Astrocyte (in vitro differentiated cells and primary cell): ENCODE measurements at regions not wholly inside any gene's neighbourhood (a gene's known extent, or its start where the extent isn't known, plus 50 kb on each side); places are given as distances from the start of the nearest gene placed in this dataset.

Experiments
- DNase-seq: peaks from one replicate; pipeline ENCODE4 v3.0.0-alpha.2; 2010; ENCODE audit warnings: low read depth
- FAIRE-seq: peaks from 2 replicates; lab custom pipeline; 2011; peaks lifted over from hg19 to GRCh38; lab: Jason Lieb, UNC
- H2AFZ ChIP-seq: 2 replicates; pipeline ENCODE4 v1.6.0; 2012; ENCODE audit warnings: low read depth, low read length, inconsistent platforms
- H3K27ac ChIP-seq: 2 replicates; pipeline ENCODE4 v1.5.1; 2011; ENCODE audit warnings: low read depth, low read length, inconsistent platforms
- H3K27me3 ChIP-seq: 2 replicates; pipeline ENCODE4 v1.6.0; 2011; ENCODE audit warnings: low read length, inconsistent platforms; ENCODE audit not compliant: insufficient read depth
- H3K36me3 ChIP-seq: 2 replicates; pipeline ENCODE4 v1.5.1; 2011; ENCODE audit warnings: low read length, inconsistent platforms; ENCODE audit not compliant: insufficient read depth
- H3K4me1 ChIP-seq: 2 replicates; pipeline ENCODE4 v1.5.1; 2011; ENCODE audit warnings: low read length, inconsistent platforms; ENCODE audit not compliant: insufficient read depth
- H3K4me2 ChIP-seq: 2 replicates; pipeline ENCODE4 v1.6.0; 2012; ENCODE audit warnings: low read length, inconsistent platforms
- H3K4me3 ChIP-seq: 2 replicates; pipeline ENCODE4 v1.5.1; 2011; ENCODE audit warnings: low read depth, mild to moderate bottlenecking, low read length, inconsistent platforms; ENCODE audit not compliant: insufficient read depth
- H3K79me2 ChIP-seq: 2 replicates; pipeline ENCODE4 v1.6.0; 2012; ENCODE audit warnings: mild to moderate bottlenecking, low read length, inconsistent platforms; ENCODE audit not compliant: insufficient read depth
- H3K9ac ChIP-seq: 2 replicates; pipeline ENCODE4 v1.6.0; 2012; ENCODE audit warnings: mild to moderate bottlenecking, low read length, inconsistent platforms
- H3K9me3 ChIP-seq: 2 replicates; pipeline ENCODE4 v1.5.1; 2012; ENCODE audit warnings: low read depth, mild to moderate bottlenecking, low read length, inconsistent platforms; ENCODE audit not compliant: insufficient read depth
- H4K20me1 ChIP-seq: 2 replicates; pipeline ENCODE4 v1.6.0; 2012; ENCODE audit warnings: low read length, inconsistent platforms; ENCODE audit not compliant: insufficient read depth
- H3K27ac Mint-ChIP-seq: one replicate; pipeline ENCODE4 v1.8.0; 2021; ENCODE audit warnings: mild to moderate bottlenecking, mixed read lengths; ENCODE audit not compliant: unreplicated experiment
- H3K27me3 Mint-ChIP-seq: one replicate; pipeline ENCODE4 v1.8.0; 2021; ENCODE audit warnings: low read depth, mixed read lengths; ENCODE audit not compliant: unreplicated experiment
- H3K36me3 Mint-ChIP-seq: one replicate; pipeline ENCODE4 v1.8.0; 2021; ENCODE audit warnings: low read depth, mixed read lengths; ENCODE audit not compliant: unreplicated experiment
- H3K4me1 Mint-ChIP-seq: one replicate; pipeline ENCODE4 v1.8.0; 2021; ENCODE audit warnings: low read depth, mixed read lengths; ENCODE audit not compliant: unreplicated experiment
- H3K4me3 Mint-ChIP-seq: one replicate; pipeline ENCODE4 v1.8.0; 2021; ENCODE audit warnings: mild to moderate bottlenecking, moderate library complexity, mixed read lengths; ENCODE audit not compliant: unreplicated experiment
- H3K9me3 Mint-ChIP-seq: one replicate; pipeline ENCODE4 v1.8.0; 2021; ENCODE audit warnings: mild to moderate bottlenecking, mixed read lengths; ENCODE audit not compliant: unreplicated experiment
- CTCF ChIP-seq: IDR thresholded peaks from 2 replicates; pipeline ENCODE4 v1.5.1; 2011; ENCODE audit warnings: low read depth, mild to moderate bottlenecking, inconsistent platforms, low read length, moderate library complexity; ENCODE audit not compliant: insufficient read depth
- EZH2 ChIP-seq: IDR thresholded peaks from 2 replicates; pipeline ENCODE4 v1.6.1; 2012; ENCODE audit warnings: mild to moderate bottlenecking, low read length, inconsistent platforms; ENCODE audit not compliant: insufficient read depth

GRCh38 chr9:25366906-25367305 lies 311.3 kb downstream of the TUSC1 start:
- Histone ChIP-seq H3K9ac (no peak overlapping the region), H3K4me2 (no peak overlapping the region), H3K79me2 (no peaks in the 10 kb centered on the region), H3K27me3 (no peaks in the 10 kb centered on the region), H3K4me3 (no peak overlapping the region), H3K4me1 (no peaks in the 10 kb centered on the region), H3K27ac (no peak overlapping the region), H2AFZ (no peak overlapping the region), H4K20me1 (no peaks in the 10 kb centered on the region), H3K9me3 (peaks cover 3% of the 10 kb centered on the region), H3K36me3 (no peaks in the 10 kb centered on the region)
- H3K27ac Mint-ChIP-seq = no peak overlapping the region
- no peaks in the 10 kb centered on the region for H3K36me3 Mint-ChIP-seq
- TF ChIP-seq CTCF = no peak
- no peak for TF ChIP-seq EZH2
- DNase-seq = no peak
- H3K4me3 Mint-ChIP-seq = no peak overlapping the region
- no peak for FAIRE-seq
- H3K9me3 Mint-ChIP-seq = peaks cover 2% of the 10 kb centered on the region
- H3K4me1 Mint-ChIP-seq = no peaks in the 10 kb centered on the region
- no peaks in the 10 kb centered on the region for H3K27me3 Mint-ChIP-seq

- no peak overlapping the region for H3K27ac Mint-ChIP-seq
- H3K9ac ChIP-seq = no peak overlapping the region
- H3K4me3 ChIP-seq = no peak overlapping the region
- H3K4me1 Mint-ChIP-seq = no peaks in the 10 kb centered on the region
- no peaks in the 10 kb centered on the region for H3K27me3 Mint-ChIP-seq
- no peak overlapping the region for H3K4me2 ChIP-seq
- no peak for TF ChIP-seq CTCF
- no peaks in the 10 kb centered on the region for H3K79me2 ChIP-seq
- FAIRE-seq = no peak
- H3K9me3 ChIP-seq = peaks cover 3% of the 10 kb centered on the region
- DNase-seq = no peak
- peaks cover 1% of the 10 kb centered on the region for H3K36me3 Mint-ChIP-seq
- H3K4me1 ChIP-seq = no peaks in the 10 kb centered on the region
- H4K20me1 ChIP-seq = no peaks in the 10 kb centered on the region
- H3K27ac ChIP-seq = no peak overlapping the region
- peaks cover 3% of the 10 kb centered on the region for H3K9me3 Mint-ChIP-seq
- no peak overlapping the region for H2AFZ ChIP-seq
- no peaks in the 10 kb centered on the region for H3K36me3 ChIP-seq
- no peaks in the 10 kb centered on the region for H3K27me3 ChIP-seq
- H3K4me3 Mint-ChIP-seq = no peak overlapping the region
Observed at GRCh38 chr9:25353783-25354182, 324.5 kb downstream of the TUSC1 start.

- Mint-ChIP-seq H3K4me3 (no peak overlapping the region), H3K9me3 (no peaks in the 10 kb centered on the region), H3K27me3 (no peaks in the 10 kb centered on the region), H3K36me3 (no peaks in the 10 kb centered on the region), H3K4me1 (no peaks in the 10 kb centered on the region), H3K27ac (no peak overlapping the region)
- H3K4me2 ChIP-seq = no peak overlapping the region
- no peak for TF ChIP-seq CTCF
- no peak for TF ChIP-seq EZH2
- FAIRE-seq = no peak
- H3K36me3 ChIP-seq = no peaks in the 10 kb centered on the region
- no peaks in the 10 kb centered on the region for H3K27me3 ChIP-seq
- no peak overlapping the region for H3K9ac ChIP-seq
- no peaks in the 10 kb centered on the region for H4K20me1 ChIP-seq
- no peak overlapping the region for H3K27ac ChIP-seq
- no peak overlapping the region for H2AFZ ChIP-seq
- H3K79me2 ChIP-seq = no peaks in the 10 kb centered on the region
- no peak for DNase-seq
- no peaks in the 10 kb centered on the region for H3K4me1 ChIP-seq
- H3K4me3 ChIP-seq = no peak overlapping the region
- H3K9me3 ChIP-seq = no peaks in the 10 kb centered on the region
Observed at GRCh38 chr9:25350011-25350410, 328.2 kb downstream of the TUSC1 start.
